Uterus (tissue), 3 donors: ENCODE measurements at regions not wholly inside any gene's neighbourhood (a gene's known extent, or its start where the extent isn't known, plus 50 kb on each side); places are given as distances from the start of the nearest gene placed in this dataset.

Source experiments
- DNase-seq, 2 donors: peaks; one replicate each; pipeline ENCODE4 v3.0.0-alpha.2; 2019 to 2020
- H3K27ac ChIP-seq, 2 donors: fragments of 200-600 bp; sonication (generic); 1 replicate in 1 of 2; 2 replicates in 1 of 2; pipeline ENCODE4 v1.5.1; 2016 to 2018
- H3K27me3 ChIP-seq, 2 donors: fragments of 200-600 bp; sonication (generic); one replicate each; pipeline ENCODE4 v1.5.1; 2018 to 2019; ENCODE audit warnings: control low read depth in 1 of 2
- H3K36me3 ChIP-seq, 2 donors: fragments of 200-600 bp; sonication (generic); one replicate each; pipeline ENCODE4 v1.5.1; 2019; ENCODE audit warnings: control low read depth in 1 of 2
- H3K4me1 ChIP-seq, 2 donors: fragments of 200-600 bp; sonication (generic); one replicate each; pipeline ENCODE4 v1.5.1; 2018 to 2019; ENCODE audit warnings: control low read depth in 1 of 2
- H3K4me3 ChIP-seq, 2 donors: fragments of 200-600 bp; sonication (generic); 1 replicate in 1 of 2; 2 replicates in 1 of 2; pipeline ENCODE4 v1.5.1; 2018 to 2019; ENCODE audit warnings: mild to moderate bottlenecking in 1 of 2
- H3K9me3 ChIP-seq, 2 donors: fragments of 200-600 bp; sonication (generic); one replicate each; pipeline ENCODE4 v1.5.1; 2019; ENCODE audit warnings: control low read depth in 1 of 2
- POLR2A ChIP-seq, 2 donors: fragments of 450-650 bp; IDR thresholded peaks; one replicate each; pipeline ENCODE4 v1.6.1; 2016; ENCODE audit warnings: antibody characterized with exemption in 2 of 2, mild to moderate bottlenecking in 1 of 2, moderate library complexity in 1 of 2
- intact Hi-C: fragments of 100-400 bp; cut with DNase I; formaldehyde crosslinking; loops from one replicate; pipeline ENCODE4 v1.15.1; 2023; ENCODE audit warnings: low total_unique reads
- TF ChIP-seq, protein P1 (sequence below), 4 experiments: fragments of 200-600 bp in 2 of 4; fragments of 450-650 bp in 2 of 4; sonication (generic) in 2 of 4; IDR thresholded peaks; one replicate each; pipeline ENCODE4 v1.5.1; 2016 to 2019; ENCODE audit warnings: antibody characterized with exemption in 4 of 4, mild to moderate bottlenecking in 2 of 4, moderate library complexity in 1 of 4
- donor health status: DM: yes; HTN: yes; CAD: no.

DNA sequence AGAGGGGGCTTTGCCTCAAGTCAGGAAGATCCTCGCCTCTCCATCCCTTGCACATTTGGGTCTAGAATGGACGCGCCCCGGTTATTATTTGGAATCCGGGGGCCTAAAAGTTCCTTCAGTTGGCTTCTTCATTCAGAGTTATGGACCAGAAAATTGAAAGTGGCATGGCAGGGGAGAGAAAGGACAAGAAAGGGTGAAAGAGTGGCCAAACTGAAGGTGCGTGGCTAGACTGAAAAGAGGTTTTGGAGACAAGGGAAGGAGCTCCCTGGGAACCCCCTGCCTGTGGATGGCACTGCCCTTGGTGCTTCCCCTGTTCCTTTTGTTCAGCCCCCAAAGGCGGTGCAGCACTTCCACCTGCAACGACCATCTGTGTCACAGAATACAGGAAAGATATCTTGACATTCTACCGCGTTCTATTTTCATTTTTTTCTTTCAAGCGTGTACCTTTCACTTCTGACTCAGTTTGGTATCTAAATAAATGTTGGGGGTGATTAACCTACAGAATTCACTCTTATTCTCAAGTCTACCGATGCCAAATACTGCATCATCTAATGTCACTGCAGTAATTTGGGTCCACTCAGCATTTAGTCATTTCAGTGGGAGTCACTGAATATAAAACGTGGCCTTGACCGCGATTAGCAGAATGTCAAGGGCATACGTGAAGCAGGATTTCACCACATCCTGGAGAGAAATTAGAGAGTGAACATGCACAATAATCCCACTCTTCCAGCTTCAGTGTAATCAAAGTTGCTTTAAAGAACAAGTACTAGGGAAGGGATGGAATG is 88.1 kb upstream of the ARHGAP32 start:
- peak overlapping the region; percentile 63 to 77 for H3K27ac ChIP-seq
- intact Hi-C loops: no loop called here
- no peaks in the 10 kb centered on the region for H3K36me3 ChIP-seq
- no peaks in the 10 kb centered on the region for H3K9me3 ChIP-seq
- H3K4me3 ChIP-seq: peak overlapping the region; percentile 50 to 56
- no peak for DNase-seq
- H3K4me1 ChIP-seq: peaks cover 0 to 12% of the 10 kb centered on the region in 2 donors
- TF ChIP-seq POLR2A (IDR thresholded peaks at IDR 0.05): no peak
- TF ChIP-seq, protein P1, sequence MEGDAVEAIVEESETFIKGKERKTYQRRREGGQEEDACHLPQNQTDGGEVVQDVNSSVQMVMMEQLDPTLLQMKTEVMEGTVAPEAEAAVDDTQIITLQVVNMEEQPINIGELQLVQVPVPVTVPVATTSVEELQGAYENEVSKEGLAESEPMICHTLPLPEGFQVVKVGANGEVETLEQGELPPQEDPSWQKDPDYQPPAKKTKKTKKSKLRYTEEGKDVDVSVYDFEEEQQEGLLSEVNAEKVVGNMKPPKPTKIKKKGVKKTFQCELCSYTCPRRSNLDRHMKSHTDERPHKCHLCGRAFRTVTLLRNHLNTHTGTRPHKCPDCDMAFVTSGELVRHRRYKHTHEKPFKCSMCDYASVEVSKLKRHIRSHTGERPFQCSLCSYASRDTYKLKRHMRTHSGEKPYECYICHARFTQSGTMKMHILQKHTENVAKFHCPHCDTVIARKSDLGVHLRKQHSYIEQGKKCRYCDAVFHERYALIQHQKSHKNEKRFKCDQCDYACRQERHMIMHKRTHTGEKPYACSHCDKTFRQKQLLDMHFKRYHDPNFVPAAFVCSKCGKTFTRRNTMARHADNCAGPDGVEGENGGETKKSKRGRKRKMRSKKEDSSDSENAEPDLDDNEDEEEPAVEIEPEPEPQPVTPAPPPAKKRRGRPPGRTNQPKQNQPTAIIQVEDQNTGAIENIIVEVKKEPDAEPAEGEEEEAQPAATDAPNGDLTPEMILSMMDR (IDR thresholded peaks at IDR 0.05): no peak
- no peaks in the 10 kb centered on the region for H3K27me3 ChIP-seq

GRCh38 chr11:129279326-129280026 is 87.4 kb upstream of the ARHGAP32 start:
- H3K4me1 ChIP-seq: peaks cover 0 to 12% of the 10 kb centered on the region in 2 donors
- H3K36me3 ChIP-seq: no peaks in the 10 kb centered on the region
- no peaks in the 10 kb centered on the region for H3K9me3 ChIP-seq
- H3K27me3 ChIP-seq: no peaks in the 10 kb centered on the region
- TF ChIP-seq, protein P1 (IDR thresholded peaks at IDR 0.05): peak in 1 of 4 experiments; percentile 11
- peak; percentile 38 to 66 for TF ChIP-seq POLR2A (IDR thresholded peaks at IDR 0.05)
- H3K27ac ChIP-seq: peak overlapping the region; percentile 66 to 77
- DNase-seq: peak; percentile 71 to 84
- intact Hi-C loops: no loop called here
- peak overlapping the region; percentile 50 to 56 for H3K4me3 ChIP-seq

DNA sequence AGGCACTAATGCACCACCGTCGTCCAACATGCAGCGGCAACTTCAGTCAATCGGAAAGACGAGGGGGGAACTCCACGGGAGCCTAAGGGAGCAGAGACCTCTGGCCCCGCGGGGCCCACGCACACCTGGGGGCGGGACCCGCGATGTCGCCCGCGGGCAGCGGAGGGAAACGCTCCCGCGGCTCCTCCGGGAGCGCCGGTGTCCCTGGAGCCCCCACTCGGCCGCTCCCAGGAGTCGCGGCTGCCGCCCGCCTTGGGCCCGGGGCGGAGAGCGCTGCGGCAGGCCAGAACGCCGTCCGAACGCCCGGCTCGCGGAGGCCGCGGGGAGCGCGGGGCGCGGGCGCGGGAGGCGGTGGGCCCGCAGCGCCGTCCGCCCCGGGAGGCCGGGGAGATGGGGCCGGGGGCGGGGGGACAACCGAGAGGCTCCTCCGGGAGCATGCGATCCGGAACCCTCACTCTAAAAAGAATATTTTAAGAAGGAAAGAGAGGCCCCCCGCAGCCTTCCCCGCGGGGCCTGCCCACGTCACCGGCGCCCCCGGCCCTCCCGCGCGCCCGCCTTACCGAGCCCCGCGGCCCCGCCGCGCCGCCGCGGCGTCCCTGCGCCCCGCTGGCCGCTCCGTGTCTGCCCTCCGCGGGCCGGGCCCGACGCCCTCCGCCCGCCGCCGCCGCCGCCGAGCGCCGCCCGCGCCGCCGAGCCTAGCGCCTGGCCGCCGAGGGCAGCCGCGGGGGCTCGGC is 86.6 kb upstream of the ARHGAP32 start:
- no peaks in the 10 kb centered on the region for H3K9me3 ChIP-seq
- peaks cover 0 to 12% of the 10 kb centered on the region in 2 donors for H3K4me1 ChIP-seq
- no peaks in the 10 kb centered on the region for H3K36me3 ChIP-seq
- intact Hi-C loops: no loop called here
- H3K4me3 ChIP-seq: peak overlapping the region; percentile 38 to 74
- H3K27me3 ChIP-seq: no peaks in the 10 kb centered on the region
- H3K27ac ChIP-seq: peak overlapping the region; percentile 77
- peak in 1 of 2 donors; percentile 24 for DNase-seq
- TF ChIP-seq, protein P1 (IDR thresholded peaks at IDR 0.05): no peak
- TF ChIP-seq POLR2A (IDR thresholded peaks at IDR 0.05): no peak

DNA sequence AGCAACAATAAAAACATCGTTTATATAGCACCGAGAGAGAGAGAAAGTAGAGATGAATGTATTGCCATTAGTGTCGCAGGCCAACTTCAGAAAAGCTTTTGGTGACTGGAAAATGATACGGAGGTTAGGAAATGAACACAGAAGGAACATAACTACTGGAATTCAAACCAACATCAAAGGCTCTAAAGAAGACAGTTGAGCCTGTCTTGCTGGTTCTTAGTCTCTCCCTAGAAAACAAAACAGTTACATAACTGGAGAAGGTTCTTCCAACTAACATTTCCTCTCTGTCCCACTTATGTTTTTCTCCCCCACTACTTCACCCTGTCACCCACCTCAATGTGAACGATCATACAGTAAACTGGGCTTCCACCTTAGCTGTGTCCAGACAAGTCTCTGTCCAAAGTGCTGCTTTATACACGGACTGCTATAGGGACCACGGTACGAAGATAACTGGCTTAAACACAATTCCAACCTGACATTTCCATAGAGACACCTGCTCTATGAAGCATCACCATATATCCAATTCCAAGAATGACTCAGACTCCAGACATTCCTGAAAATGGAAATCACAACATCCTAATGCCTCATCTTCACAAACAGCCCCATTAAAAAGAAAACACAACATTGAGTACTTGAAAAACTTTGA is 85.2 kb upstream of the ARHGAP32 start:
- H3K4me3 ChIP-seq: no peak overlapping the region
- H3K4me1 ChIP-seq: peaks cover 0 to 12% of the 10 kb centered on the region in 2 donors
- no peaks in the 10 kb centered on the region for H3K36me3 ChIP-seq
- no peak for TF ChIP-seq POLR2A (IDR thresholded peaks at IDR 0.05)
- TF ChIP-seq, protein P1 (IDR thresholded peaks at IDR 0.05): no peak
- intact Hi-C loops: no loop called here
- no peak overlapping the region for H3K27ac ChIP-seq
- no peaks in the 10 kb centered on the region for H3K9me3 ChIP-seq
- no peaks in the 10 kb centered on the region for H3K27me3 ChIP-seq
- DNase-seq: no peak
